Progenitor cell of endocrine pancreas (in vitro differentiated cells): ENCODE measurements at regions not wholly inside any gene's neighbourhood (a gene's known extent, or its start where the extent isn't known, plus 50 kb on each side); places are given as distances from the start of the nearest gene placed in this dataset.

ENCODE experiments used
- DNase-seq: peaks from one replicate; pipeline ENCODE4 v3.0.0; 2021; ENCODE audit warnings: low spot score; ENCODE audit not compliant: unreplicated experiment
- H3K27ac Mint-ChIP-seq: 2 replicates; pipeline ENCODE4 v1.8.0; 2021; ENCODE audit warnings: mild to moderate bottlenecking, moderate library complexity, mixed read lengths
- H3K27me3 Mint-ChIP-seq: 2 replicates; pipeline ENCODE4 v1.8.0; 2021; ENCODE audit warnings: mixed read lengths
- H3K36me3 Mint-ChIP-seq: 2 replicates; pipeline ENCODE4 v1.8.0; 2022; ENCODE audit warnings: mixed read lengths; ENCODE audit not compliant: insufficient read depth
- H3K4me1 Mint-ChIP-seq: 2 replicates; pipeline ENCODE4 v1.8.0; 2021; ENCODE audit warnings: low read depth, mixed read lengths
- H3K4me3 Mint-ChIP-seq: 2 replicates; pipeline ENCODE4 v1.8.0; 2021; ENCODE audit warnings: low read depth, mild to moderate bottlenecking, moderate library complexity, mixed read lengths
- H3K9me3 Mint-ChIP-seq: 2 replicates; pipeline ENCODE4 v1.8.0; 2021; ENCODE audit warnings: low read depth, mixed read lengths
- CTCF ChIP-seq: fragments of 200-600 bp; sonication (generic); IDR thresholded peaks from one replicate; pipeline ENCODE4 v1.5.0; 2021; ENCODE audit warnings: antibody characterized with exemption, mild to moderate bottlenecking; ENCODE audit not compliant: unreplicated experiment

- H3K4me3 Mint-ChIP-seq, result no peak overlapping the region
- H3K4me1 Mint-ChIP-seq, result no peaks in the 10 kb centered on the region
- TF ChIP-seq CTCF, result no peak
- H3K9me3 Mint-ChIP-seq, result no peaks in the 10 kb centered on the region
- no peaks in the 10 kb centered on the region for H3K36me3 Mint-ChIP-seq
- H3K27ac Mint-ChIP-seq, result no peak overlapping the region
- H3K27me3 Mint-ChIP-seq, result peaks cover 54% of the 10 kb centered on the region
- DNase-seq, result no peak
Measured at GRCh38 chr1:181392133-181392532, 91.2 kb upstream of the CACNA1E start.

GRCh38 chr1:181392613-181393220 lies 90.6 kb upstream of the CACNA1E start:
- Mint-ChIP-seq H3K4me1 (no peaks in the 10 kb centered on the region), H3K27ac (no peak overlapping the region), H3K27me3 (peaks cover 51% of the 10 kb centered on the region), H3K4me3 (no peak overlapping the region), H3K36me3 (no peaks in the 10 kb centered on the region), H3K9me3 (no peaks in the 10 kb centered on the region)
- TF ChIP-seq CTCF, result no peak
- DNase-seq, result no peak

GRCh38 chr1:181394766-181395165 lies 88.6 kb upstream of the CACNA1E start:
- no peak for DNase-seq
- H3K9me3 Mint-ChIP-seq, result no peaks in the 10 kb centered on the region
- peaks cover 56% of the 10 kb centered on the region for H3K27me3 Mint-ChIP-seq
- H3K4me3 Mint-ChIP-seq, result no peak overlapping the region
- H3K4me1 Mint-ChIP-seq, result peaks cover 16% of the 10 kb centered on the region
- no peak for TF ChIP-seq CTCF
- H3K27ac Mint-ChIP-seq, result no peak overlapping the region
- H3K36me3 Mint-ChIP-seq, result no peaks in the 10 kb centered on the region

- Mint-ChIP-seq H3K36me3 (no peaks in the 10 kb centered on the region), H3K4me3 (no peak overlapping the region), H3K27me3 (peaks cover 55% of the 10 kb centered on the region), H3K9me3 (no peaks in the 10 kb centered on the region), H3K27ac (no peak overlapping the region), H3K4me1 (peaks cover 16% of the 10 kb centered on the region)
- DNase-seq, result no peak
- TF ChIP-seq CTCF, result no peak
Measured at GRCh38 chr1:181396171-181396670, 87.1 kb upstream of the CACNA1E start.

- Mint-ChIP-seq H3K4me1 (peaks cover 16% of the 10 kb centered on the region), H3K36me3 (no peaks in the 10 kb centered on the region), H3K27me3 (peaks cover 55% of the 10 kb centered on the region), H3K9me3 (no peaks in the 10 kb centered on the region), H3K27ac (no peak overlapping the region), H3K4me3 (no peak overlapping the region)
- no peak for DNase-seq
- no peak for TF ChIP-seq CTCF
Measured at GRCh38 chr1:181396811-181397210, 86.5 kb upstream of the CACNA1E start.
